Immature natural killer cell (primary cell): ENCODE measurements at regions not wholly inside any gene's neighbourhood (a gene's known extent, or its start where the extent isn't known, plus 50 kb on each side); places are given as distances from the start of the nearest gene placed in this dataset.

Experiments
- DNase-seq, 3 donors: peaks; one replicate each; pipeline ENCODE4 v3.0.0; 2022; ENCODE audit warnings: mixed read lengths in 1 of 3
- H3K27ac Mint-ChIP-seq, 6 donors: one replicate each; pipeline ENCODE4 v1.8.0; 2020; ENCODE audit warnings: mixed read lengths in 6 of 6, mild to moderate bottlenecking in 5 of 6, inconsistent platforms in 4 of 6, moderate library complexity in 3 of 6
- H3K27me3 Mint-ChIP-seq, 3 donors: one replicate each; pipeline ENCODE4 v1.8.0; 2020 to 2021; ENCODE audit warnings: low read depth in 3 of 3, mild to moderate bottlenecking in 3 of 3, mixed read lengths in 3 of 3, moderate library complexity in 3 of 3, inconsistent platforms in 1 of 3
- H3K36me3 Mint-ChIP-seq, 3 donors: one replicate each; pipeline ENCODE4 v1.8.0; 2020; ENCODE audit warnings: mixed read lengths in 3 of 3, inconsistent platforms in 2 of 3, mild to moderate bottlenecking in 2 of 3
- H3K4me1 Mint-ChIP-seq, 2 donors: one replicate each; pipeline ENCODE4 v1.8.0; 2020; ENCODE audit warnings: inconsistent platforms in 2 of 2, mild to moderate bottlenecking in 2 of 2, mixed read lengths in 2 of 2, moderate library complexity in 1 of 2
- H3K4me3 Mint-ChIP-seq, 5 donors: one replicate each; pipeline ENCODE4 v1.8.0; 2020; ENCODE audit warnings: mild to moderate bottlenecking in 5 of 5, mixed read lengths in 5 of 5, inconsistent platforms in 3 of 5, moderate library complexity in 3 of 5
- H3K9me3 Mint-ChIP-seq, 6 donors: one replicate each; pipeline ENCODE4 v1.8.0; 2020; ENCODE audit warnings: mild to moderate bottlenecking in 6 of 6, mixed read lengths in 6 of 6, inconsistent platforms in 4 of 6, moderate library complexity in 3 of 6

DNA sequence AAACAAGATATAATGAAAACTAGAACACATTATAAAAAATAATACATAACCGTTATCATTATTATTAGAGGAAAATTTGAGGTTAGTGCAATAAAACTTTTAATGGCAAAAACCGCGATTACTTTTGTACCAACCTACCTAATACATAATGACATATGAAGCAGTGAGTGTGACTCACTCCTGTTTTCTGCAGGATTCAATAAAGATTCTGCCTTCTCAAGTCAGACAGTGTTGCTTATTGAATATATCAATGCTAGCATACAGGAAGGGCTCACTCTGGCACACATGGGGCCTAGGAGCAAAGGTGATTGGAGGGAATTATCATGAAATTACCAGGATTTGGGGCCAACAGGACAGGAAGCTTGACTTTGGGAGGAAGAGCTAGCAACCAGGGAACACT, 230.8 kb upstream of the CEP162 start:
- DNase-seq: no peak
- H3K4me3 Mint-ChIP-seq: no peak overlapping the region
- peaks cover 0 to 15% (median under 1%) of the 10 kb centered on the region in 6 donors for H3K9me3 Mint-ChIP-seq
- H3K27ac Mint-ChIP-seq: no peak overlapping the region
- no peaks in the 10 kb centered on the region for H3K4me1 Mint-ChIP-seq
- peaks cover 0 to 2% (median 0%) of the 10 kb centered on the region in 3 donors for H3K36me3 Mint-ChIP-seq
- peaks cover 0 to 1% (median 0%) of the 10 kb centered on the region in 3 donors for H3K27me3 Mint-ChIP-seq

DNA sequence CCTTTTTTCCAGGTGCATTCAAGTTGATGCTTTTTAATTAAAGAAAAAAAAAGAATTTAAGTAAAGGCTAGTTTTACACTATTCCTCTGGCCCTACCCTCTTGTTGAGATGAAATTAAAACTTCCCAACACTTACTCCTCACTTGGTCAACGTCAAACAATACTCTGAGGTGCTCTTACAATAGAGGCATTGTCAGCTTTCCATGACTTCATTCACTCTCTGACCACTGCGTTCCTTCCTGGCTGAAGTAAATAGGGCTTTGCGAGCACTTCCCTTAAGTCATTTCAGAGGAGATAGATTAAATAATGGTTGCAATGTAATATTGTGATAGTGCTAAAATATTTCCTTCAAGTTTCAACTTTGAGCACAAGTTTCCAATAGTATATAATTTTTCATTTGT, 229.8 kb upstream of the CEP162 start:
- Mint-ChIP-seq H3K27me3 (peaks cover 0 to 1% (median 0%) of the 10 kb centered on the region in 3 donors), H3K4me1 (no peaks in the 10 kb centered on the region), H3K27ac (no peak overlapping the region), H3K36me3 (peaks cover 0 to 2% (median 0%) of the 10 kb centered on the region in 3 donors), H3K4me3 (no peak overlapping the region), H3K9me3 (peaks cover 0 to 9% (median 4%) of the 10 kb centered on the region in 6 donors)
- no peak for DNase-seq

DNA sequence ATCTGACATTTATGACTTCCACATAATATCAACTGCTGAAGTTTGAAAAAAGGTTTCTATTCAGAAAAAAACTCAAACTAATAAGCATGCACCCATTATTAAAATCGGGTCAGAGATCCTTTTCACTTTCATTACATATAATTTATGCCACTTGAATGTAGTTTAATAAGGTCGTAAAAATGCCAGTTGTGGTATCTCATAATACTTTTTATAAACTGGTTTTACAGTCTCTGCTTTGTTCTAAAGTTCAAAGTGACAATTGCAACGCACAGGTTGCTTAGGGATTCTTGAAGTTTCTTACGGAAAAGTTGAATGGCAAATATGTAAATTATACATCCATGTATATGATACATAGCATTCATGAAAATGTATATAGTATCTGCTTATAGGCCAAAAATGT, 229.4 kb upstream of the CEP162 start:
- Mint-ChIP-seq H3K4me1 (no peaks in the 10 kb centered on the region), H3K27me3 (peaks cover 0 to 1% (median 0%) of the 10 kb centered on the region in 3 donors), H3K4me3 (no peak overlapping the region), H3K27ac (no peak overlapping the region), H3K36me3 (peaks cover 0 to 2% (median 0%) of the 10 kb centered on the region in 3 donors), H3K9me3 (peaks cover 0 to 9% (median 4%) of the 10 kb centered on the region in 6 donors)
- no peak for DNase-seq

DNA sequence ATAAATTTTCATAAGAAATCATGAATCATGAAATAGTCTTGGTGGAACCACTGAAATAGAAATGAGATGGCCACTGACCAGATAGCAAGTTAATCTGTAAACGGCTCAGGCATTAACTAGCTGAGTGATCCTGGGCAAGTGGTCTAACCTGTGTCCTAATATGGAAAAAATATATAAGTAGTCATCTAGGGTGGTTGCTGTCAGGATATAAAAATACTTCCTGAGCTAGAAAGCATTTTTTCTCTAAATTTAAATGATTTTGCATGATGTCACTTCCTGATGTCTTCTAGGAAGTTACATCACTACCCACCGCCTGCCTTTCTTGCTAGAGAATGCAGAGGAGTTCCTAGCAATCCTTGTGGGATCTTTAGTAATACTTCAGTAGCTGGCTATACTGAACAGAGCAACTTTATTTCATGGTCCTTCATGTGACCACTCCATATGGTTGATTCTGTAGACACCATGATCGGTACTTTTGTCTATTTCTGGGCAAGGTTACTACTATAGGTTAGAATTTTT, 228.1 kb upstream of the CEP162 start:
- Mint-ChIP-seq H3K27me3 (peaks cover 0 to 1% (median 0%) of the 10 kb centered on the region in 3 donors), H3K36me3 (peaks cover 0 to 2% (median 0%) of the 10 kb centered on the region in 3 donors), H3K4me3 (no peak overlapping the region), H3K27ac (no peak overlapping the region), H3K9me3 (peaks cover 0 to 9% (median 4%) of the 10 kb centered on the region in 6 donors), H3K4me1 (no peaks in the 10 kb centered on the region)
- DNase-seq: no peak

DNA sequence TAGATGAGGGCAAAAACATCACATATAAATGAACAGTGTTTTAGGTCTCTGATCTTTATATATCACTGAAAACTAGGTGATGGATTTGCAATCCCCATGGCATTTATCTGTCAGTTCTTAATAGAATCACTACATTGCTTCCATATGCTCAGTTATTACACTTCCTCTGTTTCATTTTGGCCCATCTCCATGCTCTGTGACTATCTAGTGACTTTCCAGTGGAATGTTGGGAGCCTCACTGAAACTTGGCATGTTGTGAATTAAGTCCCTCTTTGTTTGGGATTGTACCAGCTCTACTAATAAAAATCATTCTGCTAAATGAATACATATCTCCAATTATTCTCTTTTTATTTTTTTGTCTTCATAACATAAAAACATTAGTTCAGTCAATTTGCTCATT, 226.1 kb upstream of the CEP162 start:
- Mint-ChIP-seq H3K4me3 (no peak overlapping the region), H3K9me3 (peaks cover 0 to 8% (median 4%) of the 10 kb centered on the region in 6 donors), H3K4me1 (no peaks in the 10 kb centered on the region), H3K36me3 (peaks cover 0 to 2% (median 0%) of the 10 kb centered on the region in 3 donors), H3K27ac (no peak overlapping the region), H3K27me3 (peaks cover 0 to 1% (median 0%) of the 10 kb centered on the region in 3 donors)
- DNase-seq: no peak

DNA sequence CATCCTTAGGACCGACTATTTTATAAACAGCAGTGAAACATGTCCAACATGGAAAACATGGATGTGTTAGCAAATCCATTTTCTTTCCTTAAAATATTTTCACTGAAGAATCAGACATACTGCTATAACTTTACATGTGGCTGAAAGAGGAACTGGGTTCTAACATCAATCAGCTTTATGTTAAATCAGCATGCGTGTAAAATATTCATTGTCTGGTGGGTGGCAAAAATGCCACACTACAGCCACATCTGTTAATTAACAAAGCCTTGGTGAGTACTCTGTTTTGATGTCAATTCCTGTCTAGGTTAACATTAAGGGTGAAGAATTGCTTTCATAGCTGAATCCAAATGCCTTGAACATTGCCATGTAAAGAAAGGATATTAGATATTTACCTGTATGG, 222.6 kb upstream of the CEP162 start:
- no peak for DNase-seq
- Mint-ChIP-seq H3K27me3 (peaks cover 0 to 1% (median 0%) of the 10 kb centered on the region in 3 donors), H3K27ac (no peak overlapping the region)

DNA sequence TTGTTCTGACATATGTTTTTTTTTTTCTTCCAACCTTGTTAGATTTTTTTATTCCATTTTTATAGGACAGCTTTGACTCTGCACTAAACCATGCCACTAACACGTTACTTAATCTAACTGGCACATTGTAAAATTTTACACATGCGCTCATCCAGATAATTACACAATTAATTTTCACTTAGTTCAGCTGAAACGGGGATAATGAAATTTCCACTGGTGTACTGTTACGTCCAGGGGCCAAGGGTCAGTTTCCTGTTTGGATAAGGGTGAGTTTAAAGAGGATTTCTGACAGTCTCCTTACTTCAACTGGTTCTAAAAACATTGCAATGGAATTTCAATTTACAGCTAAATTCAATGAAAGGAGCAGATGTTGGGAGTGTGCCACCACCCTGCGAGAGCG, 221.8 kb upstream of the CEP162 start:
- Mint-ChIP-seq H3K36me3 (no peaks in the 10 kb centered on the region), H3K4me3 (no peak overlapping the region), H3K27me3 (peaks cover 0 to 1% (median 0%) of the 10 kb centered on the region in 3 donors), H3K9me3 (peaks cover 0 to 10% (median 5%) of the 10 kb centered on the region in 6 donors), H3K27ac (no peak overlapping the region), H3K4me1 (no peaks in the 10 kb centered on the region)
- no peak for DNase-seq

More for the DNA sequence above, 222.6 kb upstream of the CEP162 start:
- no peaks in the 10 kb centered on the region for H3K4me1 Mint-ChIP-seq
- peaks cover 0 to 10% (median 5%) of the 10 kb centered on the region in 6 donors for H3K9me3 Mint-ChIP-seq
- no peaks in the 10 kb centered on the region for H3K36me3 Mint-ChIP-seq
- no peak overlapping the region for H3K4me3 Mint-ChIP-seq

DNA sequence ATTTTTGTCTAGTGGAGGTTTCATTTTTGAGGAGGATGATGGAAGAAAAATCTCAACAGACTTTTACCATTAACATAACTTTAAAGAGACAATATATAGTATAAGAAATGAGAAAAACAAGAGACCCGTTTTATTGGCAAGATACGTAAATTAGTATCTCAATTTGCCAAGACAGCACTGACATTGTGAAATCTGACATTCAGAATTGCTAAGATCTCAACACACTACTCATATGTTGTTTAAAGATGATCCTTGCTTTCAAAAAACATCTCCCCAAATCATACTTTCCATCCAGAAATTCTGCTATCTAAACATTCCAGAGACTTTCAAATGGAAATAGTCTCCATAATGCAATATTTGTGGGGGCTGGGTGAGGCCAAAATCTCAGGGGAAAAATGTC, 220.9 kb upstream of the CEP162 start:
- Mint-ChIP-seq H3K4me1 (no peaks in the 10 kb centered on the region), H3K27me3 (no peaks in the 10 kb centered on the region), H3K9me3 (peaks cover 0 to 14% (median 5%) of the 10 kb centered on the region in 6 donors), H3K27ac (no peak overlapping the region), H3K4me3 (no peak overlapping the region), H3K36me3 (no peaks in the 10 kb centered on the region)
- no peak for DNase-seq

DNA sequence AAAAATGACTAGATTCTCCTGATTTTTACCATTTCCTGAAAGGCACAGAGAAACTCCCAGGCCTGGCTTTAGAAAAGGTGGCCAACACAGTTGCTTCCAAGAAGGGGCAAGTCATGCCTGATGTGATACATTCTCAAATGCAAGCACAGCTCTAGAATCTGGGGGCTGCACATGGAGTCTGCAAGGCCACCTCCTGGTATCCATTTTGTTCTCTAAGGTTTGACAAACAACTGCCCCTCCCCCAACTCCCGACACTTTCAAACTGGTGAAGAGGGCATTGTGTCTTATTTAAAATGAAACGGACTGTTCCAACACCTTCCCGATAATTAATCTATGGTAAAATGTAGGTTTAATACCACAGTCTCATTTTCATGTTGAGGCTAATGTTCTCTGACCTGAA, 220.2 kb upstream of the CEP162 start:
- Mint-ChIP-seq H3K4me1 (no peaks in the 10 kb centered on the region), H3K27me3 (no peaks in the 10 kb centered on the region), H3K36me3 (no peaks in the 10 kb centered on the region), H3K9me3 (peaks cover 0 to 13% (median 5%) of the 10 kb centered on the region in 6 donors), H3K4me3 (no peak overlapping the region), H3K27ac (no peak overlapping the region)
- no peak for DNase-seq

DNA sequence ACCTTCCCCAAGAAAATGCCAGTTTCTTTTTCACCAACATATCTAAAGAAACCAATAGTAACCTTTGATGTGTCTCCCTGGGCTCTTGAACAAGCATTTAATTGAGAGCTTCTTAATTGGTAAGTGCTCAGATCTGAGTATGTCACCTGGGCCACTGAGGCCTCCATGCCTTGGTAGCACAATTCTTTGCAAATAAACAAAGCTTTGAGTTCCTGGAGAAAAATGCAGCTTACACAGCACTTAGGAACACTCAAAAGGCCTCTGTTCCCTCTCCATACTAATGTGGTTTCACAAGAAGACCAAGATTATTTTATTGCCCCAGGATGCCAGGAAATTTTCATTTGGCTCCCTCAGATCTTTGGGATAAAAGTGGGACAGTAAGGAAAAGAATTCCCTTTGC, 217.6 kb upstream of the CEP162 start:
- Mint-ChIP-seq H3K9me3 (peaks cover 0 to 10% (median under 1%) of the 10 kb centered on the region in 6 donors), H3K27me3 (no peaks in the 10 kb centered on the region), H3K36me3 (no peaks in the 10 kb centered on the region), H3K4me3 (no peak overlapping the region), H3K27ac (no peak overlapping the region), H3K4me1 (no peaks in the 10 kb centered on the region)
- DNase-seq: no peak

DNA sequence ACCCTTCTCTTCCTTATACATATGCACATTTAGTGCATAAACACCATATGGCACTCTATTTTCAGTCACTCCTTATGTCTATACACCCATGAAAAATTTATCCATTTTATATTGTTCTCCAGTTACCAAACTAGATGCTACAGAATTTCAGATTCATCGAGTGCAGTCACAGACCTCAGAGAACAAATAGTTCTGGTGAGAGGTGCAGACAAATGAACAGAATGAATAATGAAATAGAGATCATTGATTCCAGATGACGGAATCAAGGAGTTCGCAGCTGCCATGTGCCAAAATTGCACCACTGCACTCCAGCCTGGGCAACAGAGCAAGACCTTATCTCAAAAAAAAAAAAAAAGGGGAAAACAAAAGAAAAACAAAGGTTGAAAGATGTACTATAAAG, 214.8 kb upstream of the CEP162 start:
- H3K27me3 Mint-ChIP-seq: no peaks in the 10 kb centered on the region
- H3K27ac Mint-ChIP-seq: no peak overlapping the region

DNA sequence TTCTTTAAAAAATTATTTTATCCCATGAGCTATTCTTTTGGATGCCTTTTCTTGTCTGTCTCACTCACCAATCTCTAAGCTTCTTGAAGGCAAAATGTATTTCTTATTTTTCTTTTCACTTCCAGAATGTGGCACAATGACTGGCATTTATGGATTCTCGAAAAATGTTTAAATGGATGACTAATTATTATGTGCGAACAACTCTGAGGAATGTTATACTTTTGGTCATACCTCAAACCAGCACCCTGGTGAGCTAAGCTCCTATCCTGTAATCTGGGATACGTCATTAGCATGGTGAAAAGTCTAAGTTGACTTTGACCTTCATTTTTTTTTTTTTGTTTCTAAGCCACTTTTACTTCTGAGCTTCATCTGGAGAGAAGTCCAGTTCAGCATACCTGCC, 214.0 kb upstream of the CEP162 start:
- H3K4me1 Mint-ChIP-seq: no peaks in the 10 kb centered on the region
- H3K36me3 Mint-ChIP-seq: no peaks in the 10 kb centered on the region
- H3K27me3 Mint-ChIP-seq: no peaks in the 10 kb centered on the region
- H3K27ac Mint-ChIP-seq: no peak overlapping the region
- H3K4me3 Mint-ChIP-seq: no peak overlapping the region
- DNase-seq: no peak
- peaks cover 0 to 10% (median 2%) of the 10 kb centered on the region in 6 donors for H3K9me3 Mint-ChIP-seq

More for the DNA sequence above, 214.8 kb upstream of the CEP162 start:
- peaks cover 0 to 6% (median under 1%) of the 10 kb centered on the region in 6 donors for H3K9me3 Mint-ChIP-seq
- no peak overlapping the region for H3K4me3 Mint-ChIP-seq
- no peaks in the 10 kb centered on the region for H3K36me3 Mint-ChIP-seq
- H3K4me1 Mint-ChIP-seq: no peaks in the 10 kb centered on the region
- DNase-seq: no peak

DNA sequence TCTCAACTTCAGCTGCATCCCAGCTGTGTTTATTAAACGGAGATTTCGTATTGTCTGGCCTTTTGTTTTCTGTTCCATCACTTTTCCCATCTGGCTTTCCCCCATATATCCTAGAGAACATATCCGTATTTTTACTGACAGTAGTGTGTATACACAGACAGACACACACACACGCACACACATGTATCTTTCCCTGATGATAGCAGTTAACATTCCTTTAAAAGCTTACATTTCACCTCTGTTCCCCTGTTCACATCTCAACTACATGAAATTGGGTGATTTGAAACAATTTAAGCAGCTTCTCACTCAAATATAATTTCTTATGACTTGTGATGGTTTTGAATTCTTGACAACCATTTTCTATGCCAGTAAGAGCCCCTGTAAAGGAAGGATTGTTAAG, 207.1 kb upstream of the CEP162 start:
- Mint-ChIP-seq H3K4me1 (no peaks in the 10 kb centered on the region), H3K36me3 (no peaks in the 10 kb centered on the region), H3K4me3 (no peak overlapping the region), H3K27ac (no peak overlapping the region), H3K9me3 (peaks cover 0 to 8% (median 5%) of the 10 kb centered on the region in 6 donors), H3K27me3 (peaks cover 0 to 4% (median 0%) of the 10 kb centered on the region in 3 donors)
- no peak for DNase-seq

DNA sequence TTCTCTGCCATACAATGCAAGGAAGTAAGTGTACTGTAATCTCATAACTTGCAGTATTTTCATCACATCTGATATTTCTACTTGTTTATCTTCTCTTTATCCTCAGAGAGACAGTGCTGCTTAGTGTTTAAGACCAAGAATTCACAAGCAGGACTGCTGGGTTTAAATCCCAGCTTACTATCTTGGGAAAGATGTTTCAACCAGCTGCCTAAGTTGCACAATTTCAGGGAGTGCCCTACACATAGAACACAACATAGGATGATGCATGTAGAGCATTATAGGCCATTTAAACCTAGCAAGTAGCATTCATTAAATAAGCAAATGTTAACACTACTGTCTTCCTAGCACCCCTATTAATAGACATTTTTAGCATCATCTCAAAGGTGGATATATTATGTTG, 205.2 kb upstream of the CEP162 start:
- no peaks in the 10 kb centered on the region for H3K4me1 Mint-ChIP-seq
- H3K27ac Mint-ChIP-seq: no peak overlapping the region
- no peak for DNase-seq
- H3K4me3 Mint-ChIP-seq: no peak overlapping the region
- H3K36me3 Mint-ChIP-seq: no peaks in the 10 kb centered on the region
- peaks cover 0 to 8% (median 5%) of the 10 kb centered on the region in 6 donors for H3K9me3 Mint-ChIP-seq
- peaks cover 0 to 5% (median under 1%) of the 10 kb centered on the region in 3 donors for H3K27me3 Mint-ChIP-seq
